HG03342 (cell line): ENCODE measurements at regions not wholly inside any gene's neighbourhood (a gene's known extent, or its start where the extent isn't known, plus 50 kb on each side); places are given as distances from the start of the nearest gene placed in this dataset.

Experiments
- ATAC-seq: cut with Tn5 transposase; IDR thresholded peaks from one replicate; pipeline ENCODE4 v1.9.1; 2021; ENCODE audit warnings: mild to moderate bottlenecking, moderate library complexity; ENCODE audit not compliant: unreplicated experiment

DNA sequence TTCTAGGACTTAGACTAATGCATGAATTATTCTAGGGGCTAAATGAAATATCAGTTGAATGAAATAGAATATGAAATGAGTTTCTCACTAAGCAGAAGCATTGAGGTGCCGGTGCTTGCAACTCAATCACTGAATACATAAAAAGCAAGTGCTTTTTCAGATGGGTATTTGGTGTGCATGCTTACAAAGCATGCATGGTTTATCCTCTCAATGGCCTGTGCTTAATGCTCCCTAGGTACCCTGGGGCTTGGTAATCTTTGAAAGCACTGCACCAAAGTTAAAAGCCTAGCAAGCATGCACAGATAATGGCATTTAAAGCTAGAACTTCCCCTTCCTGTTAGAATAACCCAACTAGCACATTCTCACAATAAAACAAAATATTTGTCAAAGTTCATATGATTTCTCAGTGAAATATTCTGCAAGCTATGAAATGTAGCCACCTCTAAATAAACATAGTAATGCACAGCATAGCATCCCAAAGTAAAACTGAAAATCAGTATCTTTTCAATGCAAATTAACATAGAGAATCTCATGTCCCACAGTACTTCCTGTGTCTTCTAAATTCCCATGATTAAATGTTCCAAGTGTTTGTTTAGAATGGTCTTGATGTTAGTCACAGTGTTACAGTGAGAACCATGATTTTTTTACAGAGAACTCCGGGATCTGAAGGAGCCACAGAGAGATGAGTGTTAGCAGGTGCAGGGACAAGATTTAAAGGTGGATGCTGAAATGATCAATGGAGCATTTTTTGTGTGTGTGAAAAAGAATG, 143.4 kb upstream of the CDH6 start:
- no peak for ATAC-seq

DNA sequence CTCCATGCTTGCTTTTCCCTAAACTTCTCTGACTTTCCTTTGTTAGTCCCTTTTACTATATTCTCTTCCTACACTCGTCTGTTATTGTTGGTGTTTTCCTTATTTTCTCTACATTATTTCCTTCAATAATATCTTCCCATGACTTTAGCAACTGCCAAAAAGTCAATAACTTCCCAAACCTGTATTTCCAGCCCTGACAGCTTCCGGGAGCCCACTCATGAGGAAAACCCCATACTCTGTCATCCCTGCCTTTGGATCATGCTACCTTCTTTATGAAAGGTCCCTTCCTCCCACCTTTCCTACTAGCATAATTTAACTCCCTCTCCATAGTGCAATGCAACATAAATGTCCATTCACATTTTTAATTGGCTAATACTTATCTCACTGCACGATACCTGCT, 144.0 kb upstream of the CDH6 start:
- no peak for ATAC-seq

DNA sequence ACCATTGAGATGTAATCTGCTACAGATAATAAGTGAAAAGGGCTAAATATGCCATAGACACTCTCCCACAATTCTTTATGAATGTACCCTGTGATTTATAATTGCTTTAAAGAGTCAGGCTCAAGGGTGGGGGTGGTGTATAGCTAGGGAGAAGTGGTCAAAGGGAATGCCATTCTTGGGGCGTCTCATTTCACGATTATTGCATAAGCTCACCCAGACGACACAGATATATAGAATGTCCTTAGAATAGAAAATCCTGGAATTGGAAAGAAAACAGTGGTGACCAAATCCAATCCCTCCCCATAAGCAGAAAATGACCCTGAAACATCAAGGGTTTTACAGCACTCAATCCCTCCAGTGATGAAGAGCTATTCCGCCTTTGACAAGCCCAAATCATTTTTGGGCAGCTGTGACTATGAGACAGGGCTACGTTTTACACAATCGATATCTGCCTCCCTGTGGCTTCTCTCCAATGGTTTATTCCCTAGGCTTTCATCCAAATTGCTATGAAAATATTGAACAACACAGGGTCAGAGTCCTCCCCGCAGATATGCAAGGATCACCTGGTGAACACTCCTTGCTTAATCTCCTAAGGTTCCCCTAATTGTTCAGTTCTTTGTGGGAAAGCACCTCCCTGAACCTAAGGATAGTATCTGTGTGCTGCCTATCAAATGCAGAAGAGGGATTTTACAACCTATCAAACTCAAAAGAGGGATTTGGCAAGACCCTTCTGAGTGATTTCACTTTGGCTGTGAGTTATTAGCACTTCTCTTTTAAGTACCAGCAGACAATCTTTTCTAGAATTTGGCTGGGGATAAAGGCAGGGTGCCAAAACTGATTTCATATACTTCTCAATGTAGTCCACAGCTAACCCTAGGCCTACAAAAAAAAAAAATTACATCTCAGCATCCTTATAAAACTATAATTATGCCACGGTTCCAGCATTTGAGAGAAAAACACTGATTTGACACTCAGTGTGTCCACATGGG, 144.9 kb upstream of the CDH6 start:
- ATAC-seq, result no peak

DNA sequence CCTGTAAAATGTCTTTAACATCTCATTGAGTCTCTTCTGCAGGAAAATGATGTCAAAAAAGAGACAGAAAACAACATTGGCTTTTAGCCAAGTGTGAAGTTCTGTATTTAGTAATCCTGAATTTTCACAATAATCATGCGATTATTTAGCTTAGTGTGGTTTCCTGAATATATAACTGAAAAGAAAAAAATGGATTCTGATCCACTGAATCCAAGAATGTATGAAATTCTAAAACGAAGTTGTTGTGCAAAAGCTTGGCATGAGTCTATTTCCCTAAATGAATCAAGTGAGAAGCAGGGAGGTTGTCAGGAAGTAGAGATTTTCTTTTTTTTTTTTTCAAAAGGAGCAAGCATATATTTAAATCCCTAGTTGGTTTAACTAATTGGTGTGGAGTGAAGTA, 145.9 kb upstream of the CDH6 start:
- no peak for ATAC-seq

GRCh38 chr5:31047007-31047406, 146.5 kb upstream of the CDH6 start:
- no peak for ATAC-seq

DNA sequence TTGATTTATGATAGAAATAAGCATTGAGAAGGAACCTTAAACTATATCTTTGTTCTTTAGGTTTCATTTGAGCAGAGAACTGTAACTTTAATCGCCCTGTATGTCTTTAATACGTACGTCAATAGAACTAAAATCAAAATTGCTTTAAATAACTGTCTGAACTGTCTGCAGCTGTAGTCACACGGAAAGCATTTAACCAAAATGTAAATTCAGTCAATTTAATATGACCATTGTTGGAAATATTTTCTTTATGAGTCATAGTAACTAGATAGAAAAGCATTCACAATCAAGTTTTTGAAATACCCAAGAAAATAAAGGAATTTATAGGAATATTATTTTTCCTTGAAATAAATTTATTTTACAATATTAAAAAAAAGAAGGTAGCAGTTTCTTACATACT, 157.1 kb upstream of the CDH6 start:
- ATAC-seq, result no peak

DNA sequence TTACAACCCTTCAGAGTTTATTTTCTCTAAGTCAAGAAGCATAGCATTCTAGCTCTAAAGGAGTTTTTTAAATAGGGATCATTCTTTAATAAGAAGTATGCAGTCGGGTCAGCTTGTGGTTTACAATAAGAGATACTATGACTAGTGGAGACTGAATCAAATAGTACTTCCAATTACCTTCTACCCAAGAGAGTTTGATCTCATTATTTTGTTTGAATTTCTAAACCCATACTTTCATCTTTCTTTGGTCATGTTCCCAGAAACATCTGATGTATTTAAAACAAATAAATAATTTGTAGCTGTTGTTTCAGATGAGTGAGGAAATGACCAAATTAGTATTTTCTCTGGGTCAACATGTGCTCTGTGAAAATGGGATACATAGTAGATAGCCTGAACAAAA, 160.2 kb upstream of the CDH6 start:
- no peak for ATAC-seq

- ATAC-seq, result no peak
Observed at GRCh38 chr5:31029925-31030324, 163.6 kb upstream of the CDH6 start.

DNA sequence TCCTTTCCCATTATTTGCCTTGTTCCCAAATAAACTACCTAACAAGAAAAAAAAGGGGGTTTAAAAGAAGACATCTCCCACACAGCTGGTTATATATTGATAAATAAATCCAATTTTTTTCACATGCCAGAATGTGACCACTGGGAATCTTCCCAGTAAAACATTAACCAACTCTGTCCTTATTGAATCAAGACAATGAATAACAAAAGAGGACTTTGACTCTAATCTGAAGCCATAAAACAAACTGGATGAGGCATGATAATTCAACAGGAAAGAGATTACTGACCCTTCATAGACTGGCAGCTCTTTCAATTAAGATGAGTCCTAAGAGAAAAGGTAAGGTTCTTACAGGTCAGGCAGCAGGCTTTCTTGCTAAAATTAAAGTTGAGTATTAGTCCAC, 165.8 kb upstream of the CDH6 start:
- no peak for ATAC-seq

DNA sequence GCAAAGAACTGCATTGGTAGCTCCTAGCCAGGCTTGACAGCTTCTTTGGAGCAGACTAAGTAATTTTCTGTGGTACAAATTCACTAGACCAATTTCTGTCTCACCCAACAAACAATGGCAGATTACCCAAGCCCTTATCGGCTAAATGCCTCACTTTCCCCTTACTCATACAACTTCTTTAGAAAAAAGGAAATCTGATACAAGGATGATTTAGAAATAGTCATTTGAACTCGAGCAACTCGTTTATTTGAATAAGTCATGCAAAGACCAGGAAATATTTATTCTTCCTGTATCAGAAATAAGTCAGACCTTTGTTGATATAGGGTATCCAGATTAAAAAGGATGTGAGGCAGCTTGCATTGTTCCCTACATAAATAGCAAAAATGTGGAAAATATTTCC, 170.4 kb upstream of the CDH6 start:
- ATAC-seq, result no peak

DNA sequence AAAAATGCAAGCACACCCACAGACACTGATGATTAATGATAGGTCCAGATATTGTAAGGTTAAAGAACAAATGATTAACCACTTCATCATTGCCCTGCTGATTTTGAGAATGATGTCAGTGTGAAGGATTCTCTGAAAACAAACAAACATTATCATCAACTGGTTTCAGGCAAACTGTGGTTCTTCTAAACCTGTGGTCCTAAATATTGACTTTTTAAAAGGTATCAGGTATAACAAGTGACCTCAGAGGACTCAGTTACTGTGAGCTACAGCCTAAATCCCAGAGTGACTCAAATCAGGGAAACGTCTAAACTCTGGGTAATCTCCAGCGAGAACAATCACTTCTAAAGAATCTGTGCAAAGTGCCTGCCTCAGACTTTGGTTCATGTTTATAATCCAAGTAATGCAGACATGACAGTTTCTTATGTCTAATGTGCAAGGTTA, 172.3 kb upstream of the CDH6 start:
- ATAC-seq, result no peak

- no peak for ATAC-seq
Observed at GRCh38 chr5:31008231-31008630, 185.3 kb upstream of the CDH6 start.

DNA sequence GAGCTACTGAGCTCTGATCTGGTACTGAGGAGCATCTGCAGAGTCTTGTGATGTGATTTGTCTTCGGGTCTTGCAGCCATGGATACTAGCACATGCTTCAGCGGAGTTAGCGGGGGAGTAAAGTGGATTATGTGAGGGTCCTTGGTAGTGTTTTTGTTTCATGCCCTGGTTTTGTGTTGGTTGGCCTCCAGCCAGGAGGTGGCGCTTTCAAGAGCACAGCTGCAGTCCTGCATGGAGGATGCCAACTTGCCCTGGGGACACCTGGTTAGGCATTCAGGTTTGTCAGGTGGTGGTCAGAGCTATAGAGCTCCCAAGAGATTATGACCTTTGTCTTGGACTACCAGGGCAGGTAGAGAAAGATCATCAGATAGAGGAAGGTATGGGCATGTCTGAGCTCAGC, 185.8 kb upstream of the CDH6 start:
- ATAC-seq, result no peak

GRCh38 chr5:31000287-31000686, 193.2 kb upstream of the CDH6 start:
- ATAC-seq, result no peak

DNA sequence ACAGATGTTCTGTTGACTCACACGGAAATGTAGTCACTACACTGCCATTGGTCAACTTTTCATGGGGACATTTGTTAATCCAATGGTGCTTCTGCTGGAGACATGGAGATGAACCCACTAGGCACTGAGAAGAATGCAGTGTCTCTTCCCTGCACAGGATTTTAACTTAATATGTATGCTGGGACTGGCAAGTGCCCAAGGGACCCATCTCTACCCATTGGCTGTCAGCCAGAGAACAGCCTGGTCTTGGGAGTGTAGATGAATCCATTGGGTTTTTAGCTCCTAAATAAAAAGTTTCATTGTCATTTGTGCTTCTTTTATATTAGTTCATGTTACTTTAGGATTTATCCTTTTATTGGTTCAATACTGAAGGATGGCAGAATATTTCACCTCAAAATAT, 195.8 kb upstream of the CDH6 start:
- no peak for ATAC-seq

DNA sequence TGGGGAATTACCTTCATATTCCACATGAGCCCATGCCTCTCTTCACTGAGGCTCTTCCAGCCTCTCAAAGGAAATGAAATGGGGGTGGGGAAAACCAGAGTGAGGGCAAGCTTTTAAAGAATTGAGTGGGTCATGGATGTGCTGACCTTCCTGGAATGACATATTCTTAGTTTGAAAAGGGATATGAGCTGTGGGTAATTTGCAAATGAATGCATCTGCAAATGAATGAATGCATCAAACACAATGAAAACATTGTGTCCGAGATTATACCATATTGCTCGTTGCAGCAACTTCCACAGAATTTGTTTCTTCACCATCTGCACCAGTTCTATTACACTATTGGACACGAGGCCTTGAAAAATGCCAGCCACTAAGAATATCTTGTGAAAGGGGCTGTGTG, 198.6 kb upstream of the CDH6 start:
- no peak for ATAC-seq

DNA sequence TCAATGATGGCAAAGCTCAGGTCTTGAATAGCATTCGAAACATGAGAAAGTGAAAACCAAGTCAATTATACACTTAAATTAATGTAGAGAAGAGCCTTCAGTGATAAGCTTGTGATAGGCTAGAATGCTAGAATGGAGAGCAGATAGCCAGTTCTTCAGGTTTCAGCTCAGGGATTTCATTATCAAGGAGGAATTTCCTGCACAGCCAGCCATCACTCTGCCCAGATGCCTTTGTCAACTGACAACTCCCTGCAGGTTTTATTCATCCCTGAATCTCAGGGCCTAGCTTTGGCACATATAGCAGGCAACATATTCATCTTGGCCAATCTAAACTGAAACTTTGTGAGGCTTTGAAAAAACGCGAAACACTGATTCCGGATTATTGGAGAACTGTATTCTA, 199.3 kb upstream of the CDH6 start:
- ATAC-seq, result no peak

GRCh38 chr5:30991462-30991861, 202.0 kb upstream of the CDH6 start:
- no peak for ATAC-seq

- ATAC-seq, result no peak
Observed at GRCh38 chr5:30981576-30981975, 211.9 kb upstream of the CDH6 start.

DNA sequence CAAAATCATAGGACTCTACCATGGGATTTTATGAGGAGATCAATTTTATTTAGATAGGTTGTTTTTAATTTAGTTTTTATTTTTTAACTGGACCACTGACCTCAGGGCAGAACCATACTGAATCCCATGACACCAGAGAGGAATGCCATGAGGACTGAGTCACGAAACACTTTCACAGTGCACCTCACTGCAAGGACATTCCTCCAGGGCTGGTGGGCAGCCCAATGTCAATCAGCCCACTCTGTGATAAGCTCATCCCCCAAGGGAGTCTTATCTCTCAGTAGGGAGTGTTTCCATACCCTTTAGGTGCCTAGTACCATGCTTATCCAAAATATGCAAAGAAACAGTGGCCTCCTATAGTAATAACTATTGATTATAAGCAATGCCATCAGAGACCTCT, 224.5 kb upstream of the CDH6 start:
- ATAC-seq, result no peak

GRCh38 chr5:30960036-30960435, 233.4 kb upstream of the CDH6 start:
- ATAC-seq, result no peak

DNA sequence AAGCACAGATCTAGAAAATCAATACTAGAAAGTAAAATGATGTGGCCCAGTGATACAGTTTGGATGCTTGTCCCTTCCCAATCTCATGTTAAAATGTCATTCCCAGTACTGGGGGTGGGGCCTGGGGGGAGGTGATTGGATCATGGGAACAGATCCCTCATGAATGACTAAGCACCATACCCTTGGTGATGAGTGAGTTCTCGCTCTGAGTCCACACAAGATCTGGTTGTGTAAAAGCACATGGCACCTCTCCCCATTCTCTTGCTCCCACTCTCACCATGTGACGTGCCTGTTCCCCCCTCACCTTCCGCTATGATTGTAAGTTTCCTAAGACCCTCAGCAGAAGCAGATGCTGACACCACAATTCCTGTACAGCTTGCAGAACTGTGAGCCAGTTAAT, 234.2 kb upstream of the CDH6 start:
- ATAC-seq, result no peak
